ENCODE measurements at regions not wholly inside any gene's neighbourhood (a gene's known extent, or its start where the extent isn't known, plus 50 kb on each side); places are given as distances from the start of the nearest gene placed in this dataset.
"Not testable (repeated sequence)": the region's sequence is repeated elsewhere in the genome, so short reads cannot be mapped to it uniquely, and the experiment has no call there.

- not testable (repeated sequence) for TF ChIP-seq CTCF (IDR thresholded peaks at IDR 0.05; ENCODE audit: borderline replicate concordance, extremely low read depth, low read length, poor library complexity, severe bottlenecking); EZH2 (IDR thresholded peaks at IDR 0.05; ENCODE audit: borderline replicate concordance, low read depth, low read length, severe bottlenecking)
These were observed 72.5 kb downstream of the DAPL1 start for GRCh38 chr2:158867531-158868191.
